ENCODE measurements at regions not wholly inside any gene's neighbourhood (a gene's known extent, or its start where the extent isn't known, plus 50 kb on each side); places are given as distances from the start of the nearest gene placed in this dataset.
A peak's percentile ranks its signal among the peaks of the same experiment; 100 is the strongest.

GRCh38 chr5:163878490-163878889 lies 373.1 kb downstream of the MAT2B start:
- ChIA-PET CTCF (interaction anchor here (1.0 kb wide), 1 partner anchor 313 kb away, joined by 3 read pairs; no protein-coding TSS in a partner anchor), POLR2A (no interaction called here)
- Mint-ChIP-seq H3K36me3 (no peaks in the 10 kb centered on the region), H3K27ac (no peak overlapping the region), H3K9me3 (no peaks in the 10 kb centered on the region), H3K4me3 (no peak overlapping the region), H3K27me3 (ENCODE audit: low read depth) (no peaks in the 10 kb centered on the region), H3K4me1 (no peaks in the 10 kb centered on the region)
- no peak for ATAC-seq
- TF ChIP-seq SMAD3 (CRISPR knock-in tag; IDR thresholded peaks at IDR 0.05; ENCODE audit: borderline replicate concordance) (no peak), ZNF219 (CRISPR knock-in tag; IDR thresholded peaks at IDR 0.05; ENCODE audit: borderline replicate concordance) (no peak), FOXP4 (CRISPR knock-in tag; IDR thresholded peaks at IDR 0.05) (no peak), USF1 (CRISPR knock-in tag; IDR thresholded peaks at IDR 0.05) (no peak), PRDM15 (CRISPR knock-in tag; IDR thresholded peaks at IDR 0.05) (no peak)
- no peak for DNase-seq (ENCODE audit: low spot score)

- Mint-ChIP-seq H3K9me3 (no peaks in the 10 kb centered on the region), H3K27me3 (ENCODE audit: low read depth) (no peaks in the 10 kb centered on the region), H3K27ac (peak overlapping the region; percentile 20; the same call in 1 of the 2 replicates), H3K36me3 (no peaks in the 10 kb centered on the region), H3K4me3 (no peak overlapping the region), H3K4me1 (no peaks in the 10 kb centered on the region)
- ChIA-PET CTCF (no interaction called here), POLR2A (no interaction called here)
- TF ChIP-seq CBFB (CRISPR knock-in tag; IDR thresholded peaks at IDR 0.05; ENCODE audit: low read depth) (no peak), ESRRA (CRISPR knock-in tag; IDR thresholded peaks at IDR 0.05; ENCODE audit: borderline replicate concordance) (no peak), FOXJ3 (CRISPR knock-in tag; IDR thresholded peaks at IDR 0.05; ENCODE audit: borderline replicate concordance) (no peak), SP1 (CRISPR knock-in tag; conservative IDR thresholded peaks at IDR 0.05) (no peak), HMGXB4 (CRISPR knock-in tag; IDR thresholded peaks at IDR 0.05) (no peak)
- DNase-seq (ENCODE audit: low spot score), result no peak
- ATAC-seq, result no peak
Measured at GRCh38 chr5:163880302-163880701, 374.9 kb downstream of the MAT2B start.

GRCh38 chr5:163885117-163885516 lies 379.7 kb downstream of the MAT2B start:
- no peak for DNase-seq (ENCODE audit: low spot score)
- H3K4me3 Mint-ChIP-seq, result no peak overlapping the region
- ChIA-PET POLR2A (no interaction called here), CTCF (no interaction called here)
- H3K27me3 Mint-ChIP-seq (ENCODE audit: low read depth), result no peaks in the 10 kb centered on the region
- ATAC-seq, result no peak
- H3K27ac Mint-ChIP-seq, result no peak overlapping the region
- no peak for TF ChIP-seq EMX1 (CRISPR knock-in tag; IDR thresholded peaks at IDR 0.05)
- no peak for TF ChIP-seq JUN (CRISPR knock-in tag; IDR thresholded peaks at IDR 0.05)
- TF ChIP-seq GABPB1 (CRISPR knock-in tag; IDR thresholded peaks at IDR 0.05), result no peak
- no peak for TF ChIP-seq RORB (CRISPR knock-in tag; IDR thresholded peaks at IDR 0.05)
- TF ChIP-seq IRF2 (CRISPR knock-in tag; IDR thresholded peaks at IDR 0.05; ENCODE audit: borderline replicate concordance, low read depth), result no peak
- no peak for TF ChIP-seq ETV6 (CRISPR knock-in tag; IDR thresholded peaks at IDR 0.05)
- TF ChIP-seq, protein P1, sequence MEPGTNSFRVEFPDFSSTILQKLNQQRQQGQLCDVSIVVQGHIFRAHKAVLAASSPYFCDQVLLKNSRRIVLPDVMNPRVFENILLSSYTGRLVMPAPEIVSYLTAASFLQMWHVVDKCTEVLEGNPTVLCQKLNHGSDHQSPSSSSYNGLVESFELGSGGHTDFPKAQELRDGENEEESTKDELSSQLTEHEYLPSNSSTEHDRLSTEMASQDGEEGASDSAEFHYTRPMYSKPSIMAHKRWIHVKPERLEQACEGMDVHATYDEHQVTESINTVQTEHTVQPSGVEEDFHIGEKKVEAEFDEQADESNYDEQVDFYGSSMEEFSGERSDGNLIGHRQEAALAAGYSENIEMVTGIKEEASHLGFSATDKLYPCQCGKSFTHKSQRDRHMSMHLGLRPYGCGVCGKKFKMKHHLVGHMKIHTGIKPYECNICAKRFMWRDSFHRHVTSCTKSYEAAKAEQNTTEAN (CRISPR knock-in tag; IDR thresholded peaks at IDR 0.05), result no peak
- 0 out of 2 replicates have a peak, but pooled peaks cover 5% of the 10 kb centered on the region for H3K9me3 Mint-ChIP-seq
- peaks cover 6% of the 10 kb centered on the region; the same call in 1 of the 2 replicates for H3K4me1 Mint-ChIP-seq
- H3K36me3 Mint-ChIP-seq, result no peaks in the 10 kb centered on the region
